NB4 (cell line): ENCODE measurements at regions not wholly inside any gene's neighbourhood (a gene's known extent, or its start where the extent isn't known, plus 50 kb on each side); places are given as distances from the start of the nearest gene placed in this dataset.
A peak's percentile ranks its signal among the peaks of the same experiment; 100 is the strongest.
"Not testable (repeated sequence)": the region's sequence is repeated elsewhere in the genome, so short reads cannot be mapped to it uniquely, and the experiment has no call there.

ENCODE experiments used
- DNase-seq: peaks from one replicate; pipeline ENCODE4 v3.0.0; 2010; ENCODE audit warnings: low read depth
- H3K4me3 ChIP-seq: one replicate; pipeline ENCODE4 v1.5.1; 2011; ENCODE audit warnings: mild to moderate bottlenecking, low read depth, low read length, moderate library complexity

- DNase-seq, result not testable (repeated sequence)
- H3K4me3 ChIP-seq, result peak overlapping the region; percentile 21
These were observed 108.2 kb downstream of the SPATA31A1 start for GRCh38 chr9:39463696-39464095.

GRCh38 chr9:39464122-39464777, 108.8 kb downstream of the SPATA31A1 start:
- peak overlapping the region; percentile 52 for H3K4me3 ChIP-seq
- DNase-seq, result peak; percentile 72

- not testable (repeated sequence) for DNase-seq, H3K4me3 ChIP-seq
These were observed 119.0 kb downstream of the SPATA31A1 start for GRCh38 chr9:39474499-39474898.

GRCh38 chr9:39483073-39483472, 127.6 kb downstream of the SPATA31A1 start:
- not testable (repeated sequence) for DNase-seq

GRCh38 chr9:39483880-39484279, 128.4 kb downstream of the SPATA31A1 start:
- not testable (repeated sequence) for DNase-seq, H3K4me3 ChIP-seq

More at GRCh38 chr9:39483073-39483472, 127.6 kb downstream of the SPATA31A1 start:
- not testable (repeated sequence) for H3K4me3 ChIP-seq

- not testable (repeated sequence) for H3K4me3 ChIP-seq, DNase-seq
These were observed 128.8 kb downstream of the SPATA31A1 start for GRCh38 chr9:39484292-39484691.

GRCh38 chr9:39487477-39487876, 132.0 kb downstream of the SPATA31A1 start:
- not testable (repeated sequence) for DNase-seq, H3K4me3 ChIP-seq

- not testable (repeated sequence) for H3K4me3 ChIP-seq, DNase-seq
These were observed 140.8 kb downstream of the SPATA31A1 start for GRCh38 chr9:39496248-39496647.

GRCh38 chr9:39503178-39503577, 147.7 kb downstream of the SPATA31A1 start:
- H3K4me3 ChIP-seq, DNase-seq: not testable (repeated sequence)

- not testable (repeated sequence) for DNase-seq, H3K4me3 ChIP-seq
These were observed 172.0 kb downstream of the SPATA31A1 start for GRCh38 chr9:39527387-39528029.

- H3K4me3 ChIP-seq, DNase-seq: not testable (repeated sequence)
These were observed 177.1 kb downstream of the SPATA31A1 start for GRCh38 chr9:39532597-39532996.

- not testable (repeated sequence) for DNase-seq, H3K4me3 ChIP-seq
These were observed 177.7 kb downstream of the SPATA31A1 start for GRCh38 chr9:39533001-39533762.

GRCh38 chr9:39533763-39534548, 178.5 kb downstream of the SPATA31A1 start:
- H3K4me3 ChIP-seq, DNase-seq: not testable (repeated sequence)

GRCh38 chr9:39534897-39535296, 179.4 kb downstream of the SPATA31A1 start:
- DNase-seq, H3K4me3 ChIP-seq: not testable (repeated sequence)

GRCh38 chr9:39542157-39542556, 186.7 kb downstream of the SPATA31A1 start:
- DNase-seq, H3K4me3 ChIP-seq: not testable (repeated sequence)

GRCh38 chr9:39545079-39545478, 189.6 kb downstream of the SPATA31A1 start:
- DNase-seq, H3K4me3 ChIP-seq: not testable (repeated sequence)

- not testable (repeated sequence) for H3K4me3 ChIP-seq, DNase-seq
These were observed 195.1 kb downstream of the SPATA31A1 start for GRCh38 chr9:39550573-39550972.

GRCh38 chr9:39551544-39551943, 196.1 kb downstream of the SPATA31A1 start:
- DNase-seq, H3K4me3 ChIP-seq: not testable (repeated sequence)
